ENCODE measurements at regions not wholly inside any gene's neighbourhood (a gene's known extent, or its start where the extent isn't known, plus 50 kb on each side); places are given as distances from the start of the nearest gene placed in this dataset.
A peak's percentile ranks its signal among the peaks of the same experiment; 100 is the strongest.

- ChIA-PET CTCF (no interaction called here), POLR2A (no interaction called here)
- H3K9me3 ChIP-seq (ENCODE audit: control insufficient read depth, insufficient read depth, low read depth, low read length), result no peaks in the 10 kb centered on the region
- H3K4me1 ChIP-seq (ENCODE audit: control insufficient read depth, insufficient read depth, low read length), result no peaks in the 10 kb centered on the region
- H3K4me3 ChIP-seq (ENCODE audit: low read depth, low read length), result no peak overlapping the region
- TF ChIP-seq WT1 (tag by site-specific recombination; IDR thresholded peaks at IDR 0.05) (no peak), ZNF558 (tag by site-specific recombination; IDR thresholded peaks at IDR 0.05) (no peak), ELK4 (IDR thresholded peaks at IDR 0.05; ENCODE audit: borderline replicate concordance, low read depth, low read length) (no peak), ZNF48 (tag by site-specific recombination; IDR thresholded peaks at IDR 0.05) (no peak), PBX3 (CRISPR knock-in tag; IDR thresholded peaks at IDR 0.05) (no peak), ZNF266 (tag by site-specific recombination; IDR thresholded peaks at IDR 0.05; ENCODE audit: low read depth) (no peak)
- no peaks in the 10 kb centered on the region for H3K36me3 ChIP-seq (ENCODE audit: control insufficient read depth in 2 of 2, insufficient read depth in 1 of 2, low read length in 2 of 2)
- H3K27ac ChIP-seq (ENCODE audit: extremely low read depth, low read depth, low read length), result no peak overlapping the region
Measured at GRCh38 chr7:67858931-67859330, 862.3 kb downstream of the TYW1 start.

GRCh38 chr7:67863911-67864310 lies 867.3 kb downstream of the TYW1 start:
- ChIA-PET CTCF (no interaction called here), POLR2A (no interaction called here)
- TF ChIP-seq KLF8 (tag by site-specific recombination; IDR thresholded peaks at IDR 0.05) (no peak), ZNF138 (tag by site-specific recombination; IDR thresholded peaks at IDR 0.05; ENCODE audit: borderline replicate concordance) (no peak)
- H3K4me1 ChIP-seq (ENCODE audit: control insufficient read depth, insufficient read depth, low read length), result no peaks in the 10 kb centered on the region
- no peaks in the 10 kb centered on the region for H3K36me3 ChIP-seq (ENCODE audit: control insufficient read depth in 2 of 2, insufficient read depth in 1 of 2, low read length in 2 of 2)
- H3K9me3 ChIP-seq (ENCODE audit: control insufficient read depth, insufficient read depth, low read depth, low read length), result no peaks in the 10 kb centered on the region
- no peak overlapping the region for H3K4me3 ChIP-seq (ENCODE audit: low read depth, low read length)
- H3K27ac ChIP-seq (ENCODE audit: extremely low read depth, low read depth, low read length), result no peak overlapping the region

DNA sequence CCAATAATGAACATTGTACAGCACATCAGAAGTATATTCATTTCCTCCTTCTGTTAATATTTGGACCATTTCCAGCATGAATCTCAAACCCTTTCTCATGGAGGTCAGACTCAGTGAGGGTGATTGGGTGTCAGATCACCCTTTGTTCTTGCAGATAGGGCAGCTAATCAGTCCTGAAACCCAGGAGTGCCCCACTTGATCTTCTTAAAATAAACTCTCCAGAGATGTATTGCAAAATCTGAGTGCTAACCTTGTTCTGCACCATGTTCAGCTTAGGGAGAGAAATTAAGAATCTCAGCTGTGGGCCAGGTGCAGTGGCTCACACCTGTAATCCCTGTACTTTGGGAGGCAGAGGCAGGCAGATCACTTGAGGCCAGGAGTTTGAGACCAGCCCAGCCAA lies 869.4 kb downstream of the TYW1 start:
- Histone ChIP-seq H3K4me3 (ENCODE audit: low read depth, low read length) (no peak overlapping the region), H3K36me3 (ENCODE audit: control insufficient read depth in 2 of 2, insufficient read depth in 1 of 2, low read length in 2 of 2) (no peaks in the 10 kb centered on the region), H3K27ac (ENCODE audit: extremely low read depth, low read depth, low read length) (no peak overlapping the region), H3K4me1 (ENCODE audit: control insufficient read depth, insufficient read depth, low read length) (no peaks in the 10 kb centered on the region), H3K9me3 (ENCODE audit: control insufficient read depth, insufficient read depth, low read depth, low read length) (no peaks in the 10 kb centered on the region)
- no peak for TF ChIP-seq ZNF621 (tag by site-specific recombination; IDR thresholded peaks at IDR 0.05)
- ChIA-PET POLR2A (interaction anchor here (0.7 kb wide), 1 partner anchor 1327 kb away, joined by 3 read pairs; no protein-coding TSS in a partner anchor), CTCF (no interaction called here)

DNA sequence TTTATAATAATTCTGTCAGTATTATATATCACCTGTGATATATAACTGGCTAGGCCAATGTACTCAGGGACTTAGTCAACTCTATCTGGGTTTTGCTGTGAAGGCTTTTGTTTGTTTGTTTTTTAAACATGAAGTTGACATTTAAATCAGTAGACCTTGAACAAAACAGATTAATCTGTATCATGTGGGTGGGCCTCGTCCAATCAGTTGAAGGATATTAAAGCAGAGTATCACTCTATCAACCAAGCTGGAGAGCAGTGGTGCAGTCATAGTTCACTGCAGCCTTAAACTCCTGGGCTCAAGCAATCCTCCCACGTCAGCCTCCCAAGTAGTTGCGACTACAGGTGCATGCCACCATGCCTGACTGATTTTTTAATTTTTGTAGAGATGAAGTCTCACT lies 870.2 kb downstream of the TYW1 start:
- H3K9me3 ChIP-seq (ENCODE audit: control insufficient read depth, insufficient read depth, low read depth, low read length), result no peaks in the 10 kb centered on the region
- POLR2A ChIA-PET, result no interaction called here
- CTCF ChIA-PET, result no interaction called here
- H3K36me3 ChIP-seq (ENCODE audit: control insufficient read depth in 2 of 2, insufficient read depth in 1 of 2, low read length in 2 of 2), result no peaks in the 10 kb centered on the region
- no peak for TF ChIP-seq ZNF121 (tag by site-specific recombination; IDR thresholded peaks at IDR 0.05)
- peak; percentile 75; the same call in 1 of the 2 replicates for TF ChIP-seq ZNF10 (tag by site-specific recombination; IDR thresholded peaks at IDR 0.05)
- no peak for TF ChIP-seq MEIS1 (CRISPR knock-in tag; IDR thresholded peaks at IDR 0.05; ENCODE audit: borderline replicate concordance)
- TF ChIP-seq ZNF133 (tag by site-specific recombination; IDR thresholded peaks at IDR 0.05), result no peak
- no peak for TF ChIP-seq MYNN (tag by site-specific recombination; IDR thresholded peaks at IDR 0.05; ENCODE audit: borderline replicate concordance)
- no peak for TF ChIP-seq ZNF629 (tag by site-specific recombination; IDR thresholded peaks at IDR 0.05)
- TF ChIP-seq ZNF560 (tag by site-specific recombination; IDR thresholded peaks at IDR 0.05; ENCODE audit: borderline replicate concordance), result no peak
- no peak for TF ChIP-seq ZNF514 (tag by site-specific recombination; IDR thresholded peaks at IDR 0.05)
- no peak overlapping the region for H3K27ac ChIP-seq (ENCODE audit: extremely low read depth, low read depth, low read length)
- no peaks in the 10 kb centered on the region for H3K4me1 ChIP-seq (ENCODE audit: control insufficient read depth, insufficient read depth, low read length)
- no peak overlapping the region for H3K4me3 ChIP-seq (ENCODE audit: low read depth, low read length)

Measured in HEK293 (cell line).